GM12874 (cell line): ENCODE measurements at regions not wholly inside any gene's neighbourhood (a gene's known extent, or its start where the extent isn't known, plus 50 kb on each side); places are given as distances from the start of the nearest gene placed in this dataset.

Source experiments
- CTCF ChIP-seq: IDR thresholded peaks from 2 replicates; pipeline ENCODE4 v1.5.1; 2011; ENCODE audit warnings: low read depth, mild to moderate bottlenecking, control low read depth, low read length, moderate library complexity; ENCODE audit not compliant: insufficient read depth

GRCh38 chr11:110347660-110348059, 51.2 kb upstream of the RDX start:
- TF ChIP-seq CTCF = no peak

GRCh38 chr11:110349138-110349996, 53.0 kb upstream of the RDX start:
- TF ChIP-seq CTCF = no peak

- no peak for TF ChIP-seq CTCF
These were observed 58.8 kb upstream of the RDX start for GRCh38 chr11:110355011-110355744.

- TF ChIP-seq CTCF = no peak
These were observed 60.6 kb upstream of the RDX start for GRCh38 chr11:110356762-110357671.

DNA sequence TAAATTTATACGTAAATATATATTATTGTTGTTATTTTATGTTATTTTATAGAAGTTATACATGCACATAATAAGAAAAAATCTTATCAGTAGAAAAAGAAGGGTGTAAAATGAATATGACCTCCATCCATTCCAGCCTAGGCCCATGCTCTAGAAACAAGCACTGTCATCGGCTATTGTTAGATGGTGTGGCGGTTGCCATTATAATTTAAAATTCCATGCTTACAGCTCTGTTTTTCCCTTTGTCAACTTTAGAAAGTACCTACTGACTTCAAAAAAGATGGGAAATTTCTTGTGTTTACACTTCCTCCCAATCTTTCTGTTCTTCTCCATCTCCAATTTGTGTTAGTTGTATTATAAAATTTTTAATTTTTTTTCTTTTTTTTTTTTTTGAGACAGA, 61.9 kb upstream of the RDX start:
- no peak for TF ChIP-seq CTCF

DNA sequence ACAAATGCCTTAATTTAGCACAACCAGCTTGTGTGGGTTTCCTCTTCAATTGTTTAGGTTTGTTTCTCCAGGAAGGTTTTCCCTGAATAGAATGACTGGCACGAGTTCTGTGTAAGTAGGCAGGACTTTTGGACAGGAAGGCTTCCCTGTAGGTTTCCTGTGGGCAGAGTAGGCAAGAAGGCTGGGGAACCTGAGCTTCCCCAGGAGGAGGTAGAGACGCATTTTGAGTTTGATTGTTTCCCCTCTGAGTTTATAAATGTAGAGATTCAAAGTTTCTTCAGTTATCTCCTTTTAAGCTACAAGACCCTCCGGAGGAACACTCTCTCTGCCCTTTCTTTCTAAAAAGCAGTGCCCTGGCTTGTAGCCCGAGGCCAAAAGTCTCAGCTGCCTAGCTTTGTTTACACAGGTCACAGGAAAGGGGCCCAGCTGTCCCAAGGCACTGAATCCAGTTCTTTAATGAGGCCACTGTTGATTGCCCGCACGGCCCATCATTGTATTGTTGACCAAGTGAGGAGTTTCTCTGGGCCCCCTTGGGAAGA, 66.6 kb upstream of the RDX start:
- TF ChIP-seq CTCF = no peak
